ENCODE measurements at regions not wholly inside any gene's neighbourhood (a gene's known extent, or its start where the extent isn't known, plus 50 kb on each side); places are given as distances from the start of the nearest gene placed in this dataset.

- no peak for TF ChIP-seq CTCF (IDR thresholded peaks at IDR 0.05; ENCODE audit: insufficient read depth, low read depth, low read length, missing control alignments)
- no peak overlapping the region for H3K4me3 ChIP-seq (ENCODE audit: low read length)
- DNase-seq (ENCODE audit: low read depth): no peak
These were observed 299.9 kb downstream of the BRD1 start for GRCh38 chr22:49527611-49528419.

GRCh38 chr22:49525801-49526535 lies 301.7 kb downstream of the BRD1 start:
- TF ChIP-seq CTCF (IDR thresholded peaks at IDR 0.05; ENCODE audit: insufficient read depth, low read depth, low read length, missing control alignments): no peak
- DNase-seq (ENCODE audit: low read depth): no peak
- H3K4me3 ChIP-seq (ENCODE audit: low read length): no peak overlapping the region

GRCh38 chr22:49525360-49525759 lies 302.3 kb downstream of the BRD1 start:
- TF ChIP-seq CTCF (IDR thresholded peaks at IDR 0.05; ENCODE audit: insufficient read depth, low read depth, low read length, missing control alignments): no peak
- no peak for DNase-seq (ENCODE audit: low read depth)
- no peak overlapping the region for H3K4me3 ChIP-seq (ENCODE audit: low read length)

GRCh38 chr22:49524362-49524761 lies 303.3 kb downstream of the BRD1 start:
- no peak for TF ChIP-seq CTCF (IDR thresholded peaks at IDR 0.05; ENCODE audit: insufficient read depth, low read depth, low read length, missing control alignments)
- no peak overlapping the region for H3K4me3 ChIP-seq (ENCODE audit: low read length)
- DNase-seq (ENCODE audit: low read depth): no peak

- no peak for DNase-seq (ENCODE audit: low read depth)
These were observed 304.2 kb downstream of the BRD1 start for GRCh38 chr22:49523374-49524008.

More at GRCh38 chr22:49523374-49524008, 304.2 kb downstream of the BRD1 start:
- TF ChIP-seq CTCF (IDR thresholded peaks at IDR 0.05; ENCODE audit: insufficient read depth, low read depth, low read length, missing control alignments): no peak
- H3K4me3 ChIP-seq (ENCODE audit: low read length): no peak overlapping the region

All from epithelial cell of esophagus (primary cell).